ENCODE measurements at regions not wholly inside any gene's neighbourhood (a gene's known extent, or its start where the extent isn't known, plus 50 kb on each side); places are given as distances from the start of the nearest gene placed in this dataset.

GRCh38 chr18:77359561-77360314 lies 110.1 kb downstream of the GALR1 start:
- no peak for TF ChIP-seq CTCF (optimal IDR thresholded peaks at IDR 0.05 in 1 of 3, IDR thresholded peaks at IDR 0.05 in 1 of 3, conservative IDR thresholded peaks at IDR 0.05 in 1 of 3; ENCODE audit: extremely low read depth in 1 of 3, insufficient read depth in 2 of 3, low read length in 3 of 3)
- no peak for TF ChIP-seq EZH2 (IDR thresholded peaks at IDR 0.05; ENCODE audit: low read length)

Measured in keratinocyte (primary cell).